ENCODE measurements at regions not wholly inside any gene's neighbourhood (a gene's known extent, or its start where the extent isn't known, plus 50 kb on each side); places are given as distances from the start of the nearest gene placed in this dataset.
"Not testable (repeated sequence)": the region's sequence is repeated elsewhere in the genome, so short reads cannot be mapped to it uniquely, and the experiment has no call there.

DNA sequence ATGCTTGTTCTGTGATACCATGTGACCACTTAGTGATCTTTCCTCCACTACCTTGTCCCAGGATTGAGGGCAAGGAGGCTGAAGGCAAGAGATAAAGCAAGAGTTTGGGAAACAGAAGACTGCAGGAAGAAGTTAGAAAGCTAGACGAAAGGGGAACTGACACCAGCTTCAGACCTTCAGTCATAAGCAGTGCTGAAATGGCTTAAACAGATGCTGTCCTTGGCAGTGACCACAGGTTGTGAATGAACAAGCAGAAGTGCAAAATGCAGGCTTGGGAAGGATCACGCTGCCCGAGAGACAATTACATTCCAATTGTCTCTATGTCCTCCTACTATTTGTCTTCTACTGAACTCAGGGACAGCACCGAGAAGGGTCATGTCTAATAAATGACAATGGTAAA lies 704.9 kb upstream of the AUTS2 start:
- Histone ChIP-seq H3K36me3 (ENCODE audit: control insufficient read depth, insufficient read depth, low read length) (no peaks in the 10 kb centered on the region), H3K4me3 (ENCODE audit: low read depth, low read length) (no peak overlapping the region), H3K27me3 (ENCODE audit: control insufficient read depth, insufficient read depth, low read length) (no peaks in the 10 kb centered on the region)
- no peak for DNase-seq (ENCODE audit: low read depth)
- TF ChIP-seq, protein P1, sequence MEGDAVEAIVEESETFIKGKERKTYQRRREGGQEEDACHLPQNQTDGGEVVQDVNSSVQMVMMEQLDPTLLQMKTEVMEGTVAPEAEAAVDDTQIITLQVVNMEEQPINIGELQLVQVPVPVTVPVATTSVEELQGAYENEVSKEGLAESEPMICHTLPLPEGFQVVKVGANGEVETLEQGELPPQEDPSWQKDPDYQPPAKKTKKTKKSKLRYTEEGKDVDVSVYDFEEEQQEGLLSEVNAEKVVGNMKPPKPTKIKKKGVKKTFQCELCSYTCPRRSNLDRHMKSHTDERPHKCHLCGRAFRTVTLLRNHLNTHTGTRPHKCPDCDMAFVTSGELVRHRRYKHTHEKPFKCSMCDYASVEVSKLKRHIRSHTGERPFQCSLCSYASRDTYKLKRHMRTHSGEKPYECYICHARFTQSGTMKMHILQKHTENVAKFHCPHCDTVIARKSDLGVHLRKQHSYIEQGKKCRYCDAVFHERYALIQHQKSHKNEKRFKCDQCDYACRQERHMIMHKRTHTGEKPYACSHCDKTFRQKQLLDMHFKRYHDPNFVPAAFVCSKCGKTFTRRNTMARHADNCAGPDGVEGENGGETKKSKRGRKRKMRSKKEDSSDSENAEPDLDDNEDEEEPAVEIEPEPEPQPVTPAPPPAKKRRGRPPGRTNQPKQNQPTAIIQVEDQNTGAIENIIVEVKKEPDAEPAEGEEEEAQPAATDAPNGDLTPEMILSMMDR (IDR thresholded peaks at IDR 0.05; ENCODE audit: insufficient read depth, low read length, severe bottlenecking) = no peak
- no peak for FAIRE-seq

DNA sequence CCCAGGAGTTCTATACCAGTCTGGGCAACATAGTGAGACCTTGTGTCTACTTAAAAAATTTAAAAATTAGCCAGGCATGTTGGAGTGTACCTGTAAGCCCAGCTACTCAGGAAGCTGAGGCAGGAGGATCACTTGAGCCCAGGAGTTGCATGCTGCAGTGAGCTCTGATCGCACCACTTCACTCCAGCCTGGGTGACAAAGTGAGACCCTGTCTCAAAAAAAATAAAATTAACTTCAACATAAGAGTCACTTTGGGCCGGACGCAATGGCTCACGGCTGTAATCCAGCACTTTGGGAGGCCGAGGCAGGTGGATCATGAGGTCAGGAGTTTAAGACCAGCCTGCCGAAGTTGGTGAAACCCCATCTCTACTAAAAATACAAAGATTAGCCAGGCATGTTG lies 699.1 kb upstream of the AUTS2 start:
- H3K4me3 ChIP-seq (ENCODE audit: low read depth, low read length); H3K27me3 ChIP-seq (ENCODE audit: control insufficient read depth, insufficient read depth, low read length); H3K36me3 ChIP-seq (ENCODE audit: control insufficient read depth, insufficient read depth, low read length); FAIRE-seq; DNase-seq (ENCODE audit: low read depth): not testable (repeated sequence)

DNA sequence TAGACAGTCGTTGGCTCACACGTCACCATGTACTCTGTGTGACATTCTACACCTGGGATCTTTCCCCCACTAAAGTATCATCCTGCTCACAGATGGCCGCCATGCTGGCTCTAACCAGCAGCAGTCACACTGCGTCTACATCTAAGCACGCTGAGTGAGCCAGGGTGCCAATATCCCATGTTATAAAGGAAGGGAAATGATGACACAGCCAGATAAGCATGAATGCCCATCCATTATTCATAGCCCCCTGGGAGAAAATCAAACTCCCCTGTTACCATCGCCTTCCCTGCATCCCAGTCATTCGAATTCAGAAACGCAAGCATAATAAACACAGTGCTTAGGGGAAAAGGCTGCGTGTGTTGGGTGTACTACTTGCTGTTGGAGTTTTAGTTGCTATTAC lies 698.2 kb upstream of the AUTS2 start:
- Histone ChIP-seq H3K4me3 (ENCODE audit: low read depth, low read length) (no peak overlapping the region), H3K36me3 (ENCODE audit: control insufficient read depth, insufficient read depth, low read length) (no peaks in the 10 kb centered on the region), H3K27me3 (ENCODE audit: control insufficient read depth, insufficient read depth, low read length) (no peaks in the 10 kb centered on the region)
- TF ChIP-seq, protein P1 (IDR thresholded peaks at IDR 0.05; ENCODE audit: insufficient read depth, low read length, severe bottlenecking) = no peak
- FAIRE-seq = no peak
- DNase-seq (ENCODE audit: low read depth) = no peak

DNA sequence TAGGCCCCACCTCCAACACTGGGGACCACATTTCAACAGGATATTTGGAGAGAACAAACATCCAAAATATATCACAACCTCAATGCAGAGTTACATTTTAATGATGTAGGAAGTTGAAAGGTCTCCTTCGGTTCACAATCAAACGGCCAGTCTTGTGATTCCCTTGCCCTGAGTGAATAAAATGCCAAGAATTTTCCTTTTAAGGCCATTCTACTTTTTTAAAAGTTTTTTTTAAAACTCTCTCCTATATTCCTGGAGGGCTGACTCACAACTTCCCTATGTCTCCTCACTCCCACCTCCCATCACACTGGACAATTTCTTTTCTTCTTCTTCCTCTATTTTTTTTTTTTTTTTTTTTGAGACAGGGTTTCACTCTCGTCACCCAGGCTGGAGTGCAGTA lies 693.6 kb upstream of the AUTS2 start:
- FAIRE-seq (no peak), DNase-seq (ENCODE audit: low read depth) (no peak)
- no peaks in the 10 kb centered on the region for H3K36me3 ChIP-seq (ENCODE audit: control insufficient read depth, insufficient read depth, low read length)
- TF ChIP-seq, protein P1 (IDR thresholded peaks at IDR 0.05; ENCODE audit: insufficient read depth, low read length, severe bottlenecking) = no peak
- no peaks in the 10 kb centered on the region for H3K27me3 ChIP-seq (ENCODE audit: control insufficient read depth, insufficient read depth, low read length)
- H3K4me3 ChIP-seq (ENCODE audit: low read depth, low read length) = no peak overlapping the region

DNA sequence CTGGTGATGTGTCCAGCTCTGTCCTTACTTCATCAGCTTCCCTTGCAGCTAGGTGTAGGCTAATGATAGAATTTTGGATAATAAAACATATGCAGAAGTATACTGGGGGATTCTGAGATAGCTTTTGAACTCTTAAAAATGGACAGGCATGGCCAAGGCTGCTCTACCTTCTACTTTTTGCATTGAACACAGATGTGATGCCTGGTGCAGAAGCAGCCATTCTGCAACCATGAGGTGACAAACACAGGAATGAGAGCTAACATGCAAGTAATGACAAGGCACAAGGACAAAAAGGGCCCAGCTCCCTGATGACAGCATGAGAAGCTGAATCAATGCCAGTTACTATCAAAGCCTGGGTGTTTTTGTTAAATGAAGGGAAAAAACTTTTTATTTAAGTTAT lies 686.5 kb upstream of the AUTS2 start:
- H3K36me3 ChIP-seq (ENCODE audit: control insufficient read depth, insufficient read depth, low read length) = no peaks in the 10 kb centered on the region
- FAIRE-seq (no peak), DNase-seq (ENCODE audit: low read depth) (no peak)
- TF ChIP-seq, protein P1 (IDR thresholded peaks at IDR 0.05; ENCODE audit: insufficient read depth, low read length, severe bottlenecking) = no peak
- no peaks in the 10 kb centered on the region for H3K27me3 ChIP-seq (ENCODE audit: control insufficient read depth, insufficient read depth, low read length)
- H3K4me3 ChIP-seq (ENCODE audit: low read depth, low read length) = no peak overlapping the region

DNA sequence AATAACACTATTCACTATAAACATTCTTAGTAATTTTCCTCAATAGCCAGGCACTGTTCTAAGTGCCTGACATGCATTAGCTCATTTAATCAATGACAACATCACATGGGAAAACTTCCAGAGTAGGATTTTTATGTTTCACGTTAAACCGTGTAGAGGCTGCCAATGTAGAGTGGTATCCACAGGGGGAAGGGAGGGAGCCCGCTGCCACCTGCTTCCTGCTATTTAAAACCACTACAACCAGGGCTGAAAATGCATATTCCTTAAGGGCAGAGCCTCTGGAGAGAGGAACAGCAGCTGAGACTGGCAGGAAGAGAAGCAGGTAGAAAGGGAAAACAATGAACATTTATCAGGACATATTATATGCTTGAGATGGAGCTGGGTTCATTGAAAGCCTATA lies 684.3 kb upstream of the AUTS2 start:
- TF ChIP-seq, protein P1 (IDR thresholded peaks at IDR 0.05; ENCODE audit: insufficient read depth, low read length, severe bottlenecking) = no peak
- no peak overlapping the region for H3K4me3 ChIP-seq (ENCODE audit: low read depth, low read length)
- no peaks in the 10 kb centered on the region for H3K27me3 ChIP-seq (ENCODE audit: control insufficient read depth, insufficient read depth, low read length)
- DNase-seq (ENCODE audit: low read depth) (no peak), FAIRE-seq (no peak)
- H3K36me3 ChIP-seq (ENCODE audit: control insufficient read depth, insufficient read depth, low read length) = no peaks in the 10 kb centered on the region
